ENCODE measurements at regions not wholly inside any gene's neighbourhood (a gene's known extent, or its start where the extent isn't known, plus 50 kb on each side); places are given as distances from the start of the nearest gene placed in this dataset.

GRCh38 chr5:115440782-115441451 lies 103.7 kb downstream of the FEM1C start:
- Histone ChIP-seq H3K27ac (ENCODE audit: low read depth, low read length, poor library complexity, severe bottlenecking) (no peak overlapping the region), H3K4me3 (ENCODE audit: low read depth, low read length, poor library complexity, severe bottlenecking) (no peak overlapping the region), H3K9me3 (ENCODE audit: low read depth, low read length, poor library complexity, severe bottlenecking) (no peaks in the 10 kb centered on the region), H3K4me1 (ENCODE audit: insufficient read depth, low read length, poor library complexity, severe bottlenecking) (no peaks in the 10 kb centered on the region), H3K27me3 (replicated peaks; ENCODE audit: insufficient read depth, low read depth, low read length, poor library complexity) (no peaks in the 10 kb centered on the region), H3K36me3 (ENCODE audit: insufficient read depth, low read length, poor library complexity, severe bottlenecking) (no peaks in the 10 kb centered on the region)
- intact Hi-C loops (cut with micrococcal nuclease; ENCODE audit: unreplicated experiment) = no loop called here
- BruUV-seq (replicated peaks) = no TSS peak
- POLR2A ChIA-PET (ENCODE audit: low non-redundant PET) = no interaction called here
- no peak for DNase-seq (ENCODE audit: low spot score)
- CTCF ChIA-PET = no interaction called here
- TF ChIP-seq EZH2 (IDR thresholded peaks at IDR 0.05; ENCODE audit: borderline replicate concordance, low read depth, low read length, poor library complexity, severe bottlenecking) = no peak
- TF ChIP-seq CTCF (conservative IDR thresholded peaks at IDR 0.05; ENCODE audit: low read depth, low read length) = no peak

- H3K36me3 ChIP-seq (ENCODE audit: insufficient read depth, low read length, poor library complexity, severe bottlenecking) = no peaks in the 10 kb centered on the region
- intact Hi-C loops (cut with micrococcal nuclease; ENCODE audit: unreplicated experiment) = no loop called here
- ChIA-PET POLR2A (ENCODE audit: low non-redundant PET) (no interaction called here), CTCF (no interaction called here)
- H3K4me3 ChIP-seq (ENCODE audit: low read depth, low read length, poor library complexity, severe bottlenecking) = no peak overlapping the region
- no TSS peak for BruUV-seq (replicated peaks)
- no peaks in the 10 kb centered on the region for H3K9me3 ChIP-seq (ENCODE audit: low read depth, low read length, poor library complexity, severe bottlenecking)
- H3K27me3 ChIP-seq (replicated peaks; ENCODE audit: insufficient read depth, low read depth, low read length, poor library complexity) = no peaks in the 10 kb centered on the region
- no peak overlapping the region for H3K27ac ChIP-seq (ENCODE audit: low read depth, low read length, poor library complexity, severe bottlenecking)
- TF ChIP-seq CTCF (conservative IDR thresholded peaks at IDR 0.05; ENCODE audit: low read depth, low read length) (no peak), EZH2 (IDR thresholded peaks at IDR 0.05; ENCODE audit: borderline replicate concordance, low read depth, low read length, poor library complexity, severe bottlenecking) (no peak)
- H3K4me1 ChIP-seq (ENCODE audit: insufficient read depth, low read length, poor library complexity, severe bottlenecking) = no peaks in the 10 kb centered on the region
- DNase-seq (ENCODE audit: low spot score) = no peak
Measured at GRCh38 chr5:115439639-115440038, 104.9 kb downstream of the FEM1C start.

GRCh38 chr5:115439042-115439441 lies 105.5 kb downstream of the FEM1C start:
- no TSS peak for BruUV-seq (replicated peaks)
- Histone ChIP-seq H3K36me3 (ENCODE audit: insufficient read depth, low read length, poor library complexity, severe bottlenecking) (no peaks in the 10 kb centered on the region), H3K27ac (ENCODE audit: low read depth, low read length, poor library complexity, severe bottlenecking) (no peak overlapping the region), H3K4me1 (ENCODE audit: insufficient read depth, low read length, poor library complexity, severe bottlenecking) (no peaks in the 10 kb centered on the region), H3K4me3 (ENCODE audit: low read depth, low read length, poor library complexity, severe bottlenecking) (no peak overlapping the region), H3K9me3 (ENCODE audit: low read depth, low read length, poor library complexity, severe bottlenecking) (no peaks in the 10 kb centered on the region), H3K27me3 (replicated peaks; ENCODE audit: insufficient read depth, low read depth, low read length, poor library complexity) (no peaks in the 10 kb centered on the region)
- POLR2A ChIA-PET (ENCODE audit: low non-redundant PET) = no interaction called here
- no peak for TF ChIP-seq CTCF (conservative IDR thresholded peaks at IDR 0.05; ENCODE audit: low read depth, low read length)
- no peak for TF ChIP-seq EZH2 (IDR thresholded peaks at IDR 0.05; ENCODE audit: borderline replicate concordance, low read depth, low read length, poor library complexity, severe bottlenecking)
- DNase-seq (ENCODE audit: low spot score) = no peak
- CTCF ChIA-PET = no interaction called here
- intact Hi-C loops (cut with micrococcal nuclease; ENCODE audit: unreplicated experiment) = no loop called here
